ENCODE measurements at regions not wholly inside any gene's neighbourhood (a gene's known extent, or its start where the extent isn't known, plus 50 kb on each side); places are given as distances from the start of the nearest gene placed in this dataset.

DNA sequence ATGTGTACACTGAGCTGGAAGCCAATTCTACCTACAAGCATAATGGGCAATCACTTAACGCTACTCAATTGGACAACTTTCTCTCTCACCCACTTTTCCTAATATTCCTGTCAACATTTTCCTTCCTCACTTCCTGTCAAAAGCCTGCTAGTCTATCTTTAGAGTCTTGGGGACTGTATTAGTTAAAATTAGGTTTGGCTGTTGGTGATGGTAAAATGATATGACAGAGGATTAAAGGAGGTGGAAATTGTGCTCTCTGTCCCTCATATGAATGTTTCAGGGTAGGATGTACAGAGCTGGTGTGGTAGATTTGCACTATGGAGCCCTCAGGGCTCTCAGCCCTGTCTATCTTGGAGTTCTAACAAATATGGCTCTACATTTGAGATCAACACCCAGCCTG, 129.7 kb downstream of the CEP57L1 start:
- DNase-seq: no peak

DNA sequence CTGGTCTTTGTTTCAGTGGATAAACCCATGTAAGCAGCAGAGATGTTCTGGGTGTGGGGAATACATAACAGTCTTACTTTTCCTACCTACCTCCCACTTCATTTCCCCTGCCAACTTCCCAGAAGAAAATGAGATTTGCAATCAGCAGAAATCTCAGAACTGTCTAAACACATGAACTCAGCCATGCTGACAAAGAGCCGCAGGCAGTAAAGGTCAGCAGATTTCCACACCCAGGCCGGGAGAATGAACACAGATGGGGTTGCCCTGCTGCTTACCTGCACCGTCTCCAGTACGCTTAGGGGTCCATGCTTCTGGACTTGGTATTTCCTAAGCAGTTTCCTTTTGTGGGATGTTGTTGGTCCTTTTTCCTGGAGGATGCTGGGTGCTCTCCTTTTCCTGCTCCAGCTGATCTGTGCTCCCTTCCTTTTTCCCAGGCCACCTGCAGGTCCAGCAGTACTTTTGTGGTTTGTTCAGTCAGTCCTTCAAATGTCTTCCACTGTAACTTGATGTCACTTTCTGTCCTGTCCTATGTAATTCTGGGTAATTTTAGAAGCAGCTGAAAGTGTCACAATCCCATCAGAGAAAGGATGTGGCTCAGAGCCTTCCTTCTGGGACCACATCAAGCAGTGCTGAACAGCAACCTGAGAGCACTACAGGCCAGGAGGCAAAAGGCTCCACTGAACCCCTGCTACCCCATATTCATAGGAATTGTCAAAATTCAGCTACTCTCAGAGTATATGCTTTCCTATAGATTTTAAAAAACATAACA, 129.0 kb downstream of the CEP57L1 start:
- DNase-seq: no peak

DNA sequence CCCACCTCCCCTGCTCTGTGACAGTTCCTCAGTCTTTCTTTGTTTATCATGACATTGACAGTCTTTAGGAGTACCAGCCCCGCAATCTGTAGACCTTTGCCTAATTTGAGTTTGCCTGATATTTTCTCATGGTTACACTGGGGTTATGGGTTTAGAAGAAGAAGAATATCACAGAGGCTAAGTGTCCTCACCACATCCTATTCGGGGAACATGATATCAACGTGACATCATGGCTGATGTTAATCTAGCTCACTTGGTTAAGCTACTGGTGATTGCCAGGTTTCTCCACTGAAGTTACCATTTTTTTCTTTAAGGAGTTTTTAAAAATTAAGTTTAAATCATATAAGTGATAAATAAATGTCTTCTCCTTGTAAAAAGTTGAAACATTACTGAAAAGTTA, 127.5 kb downstream of the CEP57L1 start:
- no peak for DNase-seq

- no peak for DNase-seq
Measured at GRCh38 chr6:109221543-109222195, 126.4 kb downstream of the CEP57L1 start.

All from kidney glomerular epithelial cell (primary cell).